ENCODE measurements at regions not wholly inside any gene's neighbourhood (a gene's known extent, or its start where the extent isn't known, plus 50 kb on each side); places are given as distances from the start of the nearest gene placed in this dataset.

DNA sequence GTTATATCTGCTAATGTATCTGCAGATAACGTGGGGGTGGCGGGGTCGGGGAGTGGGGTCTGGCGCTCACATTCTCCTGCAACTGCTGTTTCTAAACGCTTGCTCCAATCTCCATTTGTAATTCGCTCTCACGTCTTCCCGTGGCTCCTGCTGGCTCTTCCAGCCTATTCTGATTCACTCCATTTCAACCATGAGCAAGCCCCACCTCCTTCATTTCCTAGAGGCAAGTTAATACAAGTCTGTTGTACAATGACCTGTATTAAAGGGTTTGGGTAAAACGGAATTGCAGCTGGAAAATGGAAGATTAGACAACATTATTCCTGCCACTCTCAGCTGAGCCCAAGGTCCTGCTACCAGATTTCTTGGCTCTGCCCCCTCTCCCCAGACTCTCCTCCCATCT lies 132.3 kb downstream of the CSNK2A3 start:
- Mint-ChIP-seq H3K4me1 (peaks cover 18% of the 10 kb centered on the region), H3K9me3 (no peaks in the 10 kb centered on the region), H3K27ac (no peak overlapping the region), H3K27me3 (ENCODE audit: low read depth) (no peaks in the 10 kb centered on the region), H3K36me3 (no peaks in the 10 kb centered on the region), H3K4me3 (no peak overlapping the region)
- TF ChIP-seq CBFB (CRISPR knock-in tag; IDR thresholded peaks at IDR 0.05; ENCODE audit: low read depth) (no peak), GRHL2 (CRISPR knock-in tag; IDR thresholded peaks at IDR 0.05; ENCODE audit: insufficient replicate concordance, severe bottlenecking) (no peak), TCF7 (CRISPR knock-in tag; IDR thresholded peaks at IDR 0.05; ENCODE audit: low read depth) (no peak), JAZF1 (CRISPR knock-in tag; IDR thresholded peaks at IDR 0.05) (no peak), KAT7 (CRISPR knock-in tag; IDR thresholded peaks at IDR 0.05; ENCODE audit: borderline replicate concordance) (no peak), SP1 (CRISPR knock-in tag; conservative IDR thresholded peaks at IDR 0.05) (no peak), ZNF263 (CRISPR knock-in tag; IDR thresholded peaks at IDR 0.05; ENCODE audit: low read depth) (no peak), NR3C1 (CRISPR knock-in tag; conservative IDR thresholded peaks at IDR 0.05; ENCODE audit: low read depth) (no peak), ELF4 (CRISPR knock-in tag; IDR thresholded peaks at IDR 0.05; ENCODE audit: low read depth) (no peak), MXD4 (CRISPR knock-in tag; IDR thresholded peaks at IDR 0.05; ENCODE audit: borderline replicate concordance) (no peak), ATF1 (CRISPR knock-in tag; IDR thresholded peaks at IDR 0.05) (no peak)
- TF ChIP-seq, protein P1, sequence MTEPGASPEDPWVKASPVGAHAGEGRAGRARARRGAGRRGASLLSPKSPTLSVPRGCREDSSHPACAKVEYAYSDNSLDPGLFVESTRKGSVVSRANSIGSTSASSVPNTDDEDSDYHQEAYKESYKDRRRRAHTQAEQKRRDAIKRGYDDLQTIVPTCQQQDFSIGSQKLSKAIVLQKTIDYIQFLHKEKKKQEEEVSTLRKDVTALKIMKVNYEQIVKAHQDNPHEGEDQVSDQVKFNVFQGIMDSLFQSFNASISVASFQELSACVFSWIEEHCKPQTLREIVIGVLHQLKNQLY (CRISPR knock-in tag; IDR thresholded peaks at IDR 0.05) = no peak
- TF ChIP-seq, protein P2, sequence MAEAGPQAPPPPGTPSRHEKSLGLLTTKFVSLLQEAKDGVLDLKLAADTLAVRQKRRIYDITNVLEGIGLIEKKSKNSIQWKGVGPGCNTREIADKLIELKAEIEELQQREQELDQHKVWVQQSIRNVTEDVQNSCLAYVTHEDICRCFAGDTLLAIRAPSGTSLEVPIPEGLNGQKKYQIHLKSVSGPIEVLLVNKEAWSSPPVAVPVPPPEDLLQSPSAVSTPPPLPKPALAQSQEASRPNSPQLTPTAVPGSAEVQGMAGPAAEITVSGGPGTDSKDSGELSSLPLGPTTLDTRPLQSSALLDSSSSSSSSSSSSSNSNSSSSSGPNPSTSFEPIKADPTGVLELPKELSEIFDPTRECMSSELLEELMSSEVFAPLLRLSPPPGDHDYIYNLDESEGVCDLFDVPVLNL (CRISPR knock-in tag; IDR thresholded peaks at IDR 0.05; ENCODE audit: borderline replicate concordance, low read depth) = no peak
- TF ChIP-seq, protein P3, sequence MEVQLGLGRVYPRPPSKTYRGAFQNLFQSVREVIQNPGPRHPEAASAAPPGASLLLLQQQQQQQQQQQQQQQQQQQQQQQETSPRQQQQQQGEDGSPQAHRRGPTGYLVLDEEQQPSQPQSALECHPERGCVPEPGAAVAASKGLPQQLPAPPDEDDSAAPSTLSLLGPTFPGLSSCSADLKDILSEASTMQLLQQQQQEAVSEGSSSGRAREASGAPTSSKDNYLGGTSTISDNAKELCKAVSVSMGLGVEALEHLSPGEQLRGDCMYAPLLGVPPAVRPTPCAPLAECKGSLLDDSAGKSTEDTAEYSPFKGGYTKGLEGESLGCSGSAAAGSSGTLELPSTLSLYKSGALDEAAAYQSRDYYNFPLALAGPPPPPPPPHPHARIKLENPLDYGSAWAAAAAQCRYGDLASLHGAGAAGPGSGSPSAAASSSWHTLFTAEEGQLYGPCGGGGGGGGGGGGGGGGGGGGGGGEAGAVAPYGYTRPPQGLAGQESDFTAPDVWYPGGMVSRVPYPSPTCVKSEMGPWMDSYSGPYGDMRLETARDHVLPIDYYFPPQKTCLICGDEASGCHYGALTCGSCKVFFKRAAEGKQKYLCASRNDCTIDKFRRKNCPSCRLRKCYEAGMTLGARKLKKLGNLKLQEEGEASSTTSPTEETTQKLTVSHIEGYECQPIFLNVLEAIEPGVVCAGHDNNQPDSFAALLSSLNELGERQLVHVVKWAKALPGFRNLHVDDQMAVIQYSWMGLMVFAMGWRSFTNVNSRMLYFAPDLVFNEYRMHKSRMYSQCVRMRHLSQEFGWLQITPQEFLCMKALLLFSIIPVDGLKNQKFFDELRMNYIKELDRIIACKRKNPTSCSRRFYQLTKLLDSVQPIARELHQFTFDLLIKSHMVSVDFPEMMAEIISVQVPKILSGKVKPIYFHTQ (CRISPR knock-in tag; IDR thresholded peaks at IDR 0.05) = no peak
- TF ChIP-seq, protein P4, sequence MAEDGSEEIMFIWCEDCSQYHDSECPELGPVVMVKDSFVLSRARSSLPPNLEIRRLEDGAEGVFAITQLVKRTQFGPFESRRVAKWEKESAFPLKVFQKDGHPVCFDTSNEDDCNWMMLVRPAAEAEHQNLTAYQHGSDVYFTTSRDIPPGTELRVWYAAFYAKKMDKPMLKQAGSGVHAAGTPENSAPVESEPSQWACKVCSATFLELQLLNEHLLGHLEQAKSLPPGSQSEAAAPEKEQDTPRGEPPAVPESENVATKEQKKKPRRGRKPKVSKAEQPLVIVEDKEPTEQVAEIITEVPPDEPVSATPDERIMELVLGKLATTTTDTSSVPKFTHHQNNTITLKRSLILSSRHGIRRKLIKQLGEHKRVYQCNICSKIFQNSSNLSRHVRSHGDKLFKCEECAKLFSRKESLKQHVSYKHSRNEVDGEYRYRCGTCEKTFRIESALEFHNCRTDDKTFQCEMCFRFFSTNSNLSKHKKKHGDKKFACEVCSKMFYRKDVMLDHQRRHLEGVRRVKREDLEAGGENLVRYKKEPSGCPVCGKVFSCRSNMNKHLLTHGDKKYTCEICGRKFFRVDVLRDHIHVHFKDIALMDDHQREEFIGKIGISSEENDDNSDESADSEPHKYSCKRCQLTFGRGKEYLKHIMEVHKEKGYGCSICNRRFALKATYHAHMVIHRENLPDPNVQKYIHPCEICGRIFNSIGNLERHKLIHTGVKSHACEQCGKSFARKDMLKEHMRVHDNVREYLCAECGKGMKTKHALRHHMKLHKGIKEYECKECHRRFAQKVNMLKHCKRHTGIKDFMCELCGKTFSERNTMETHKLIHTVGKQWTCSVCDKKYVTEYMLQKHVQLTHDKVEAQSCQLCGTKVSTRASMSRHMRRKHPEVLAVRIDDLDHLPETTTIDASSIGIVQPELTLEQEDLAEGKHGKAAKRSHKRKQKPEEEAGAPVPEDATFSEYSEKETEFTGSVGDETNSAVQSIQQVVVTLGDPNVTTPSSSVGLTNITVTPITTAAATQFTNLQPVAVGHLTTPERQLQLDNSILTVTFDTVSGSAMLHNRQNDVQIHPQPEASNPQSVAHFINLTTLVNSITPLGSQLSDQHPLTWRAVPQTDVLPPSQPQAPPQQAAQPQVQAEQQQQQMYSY (CRISPR knock-in tag; IDR thresholded peaks at IDR 0.05) = no peak
- TF ChIP-seq, protein P5, sequence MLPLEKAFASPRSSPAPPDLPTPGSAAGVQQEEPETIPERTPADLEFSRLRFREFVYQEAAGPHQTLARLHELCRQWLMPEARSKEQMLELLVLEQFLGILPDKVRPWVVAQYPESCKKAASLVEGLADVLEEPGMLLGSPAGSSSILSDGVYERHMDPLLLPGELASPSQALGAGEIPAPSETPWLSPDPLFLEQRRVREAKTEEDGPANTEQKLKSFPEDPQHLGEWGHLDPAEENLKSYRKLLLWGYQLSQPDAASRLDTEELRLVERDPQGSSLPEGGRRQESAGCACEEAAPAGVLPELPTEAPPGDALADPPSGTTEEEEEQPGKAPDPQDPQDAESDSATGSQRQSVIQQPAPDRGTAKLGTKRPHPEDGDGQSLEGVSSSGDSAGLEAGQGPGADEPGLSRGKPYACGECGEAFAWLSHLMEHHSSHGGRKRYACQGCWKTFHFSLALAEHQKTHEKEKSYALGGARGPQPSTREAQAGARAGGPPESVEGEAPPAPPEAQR (CRISPR knock-in tag; IDR thresholded peaks at IDR 0.05) = no peak
- TF ChIP-seq, protein P6, sequence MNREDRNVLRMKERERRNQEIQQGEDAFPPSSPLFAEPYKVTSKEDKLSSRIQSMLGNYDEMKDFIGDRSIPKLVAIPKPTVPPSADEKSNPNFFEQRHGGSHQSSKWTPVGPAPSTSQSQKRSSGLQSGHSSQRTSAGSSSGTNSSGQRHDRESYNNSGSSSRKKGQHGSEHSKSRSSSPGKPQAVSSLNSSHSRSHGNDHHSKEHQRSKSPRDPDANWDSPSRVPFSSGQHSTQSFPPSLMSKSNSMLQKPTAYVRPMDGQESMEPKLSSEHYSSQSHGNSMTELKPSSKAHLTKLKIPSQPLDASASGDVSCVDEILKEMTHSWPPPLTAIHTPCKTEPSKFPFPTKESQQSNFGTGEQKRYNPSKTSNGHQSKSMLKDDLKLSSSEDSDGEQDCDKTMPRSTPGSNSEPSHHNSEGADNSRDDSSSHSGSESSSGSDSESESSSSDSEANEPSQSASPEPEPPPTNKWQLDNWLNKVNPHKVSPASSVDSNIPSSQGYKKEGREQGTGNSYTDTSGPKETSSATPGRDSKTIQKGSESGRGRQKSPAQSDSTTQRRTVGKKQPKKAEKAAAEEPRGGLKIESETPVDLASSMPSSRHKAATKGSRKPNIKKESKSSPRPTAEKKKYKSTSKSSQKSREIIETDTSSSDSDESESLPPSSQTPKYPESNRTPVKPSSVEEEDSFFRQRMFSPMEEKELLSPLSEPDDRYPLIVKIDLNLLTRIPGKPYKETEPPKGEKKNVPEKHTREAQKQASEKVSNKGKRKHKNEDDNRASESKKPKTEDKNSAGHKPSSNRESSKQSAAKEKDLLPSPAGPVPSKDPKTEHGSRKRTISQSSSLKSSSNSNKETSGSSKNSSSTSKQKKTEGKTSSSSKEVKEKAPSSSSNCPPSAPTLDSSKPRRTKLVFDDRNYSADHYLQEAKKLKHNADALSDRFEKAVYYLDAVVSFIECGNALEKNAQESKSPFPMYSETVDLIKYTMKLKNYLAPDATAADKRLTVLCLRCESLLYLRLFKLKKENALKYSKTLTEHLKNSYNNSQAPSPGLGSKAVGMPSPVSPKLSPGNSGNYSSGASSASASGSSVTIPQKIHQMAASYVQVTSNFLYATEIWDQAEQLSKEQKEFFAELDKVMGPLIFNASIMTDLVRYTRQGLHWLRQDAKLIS (CRISPR knock-in tag; IDR thresholded peaks at IDR 0.05; ENCODE audit: borderline replicate concordance) = no peak
- TF ChIP-seq, protein P7, sequence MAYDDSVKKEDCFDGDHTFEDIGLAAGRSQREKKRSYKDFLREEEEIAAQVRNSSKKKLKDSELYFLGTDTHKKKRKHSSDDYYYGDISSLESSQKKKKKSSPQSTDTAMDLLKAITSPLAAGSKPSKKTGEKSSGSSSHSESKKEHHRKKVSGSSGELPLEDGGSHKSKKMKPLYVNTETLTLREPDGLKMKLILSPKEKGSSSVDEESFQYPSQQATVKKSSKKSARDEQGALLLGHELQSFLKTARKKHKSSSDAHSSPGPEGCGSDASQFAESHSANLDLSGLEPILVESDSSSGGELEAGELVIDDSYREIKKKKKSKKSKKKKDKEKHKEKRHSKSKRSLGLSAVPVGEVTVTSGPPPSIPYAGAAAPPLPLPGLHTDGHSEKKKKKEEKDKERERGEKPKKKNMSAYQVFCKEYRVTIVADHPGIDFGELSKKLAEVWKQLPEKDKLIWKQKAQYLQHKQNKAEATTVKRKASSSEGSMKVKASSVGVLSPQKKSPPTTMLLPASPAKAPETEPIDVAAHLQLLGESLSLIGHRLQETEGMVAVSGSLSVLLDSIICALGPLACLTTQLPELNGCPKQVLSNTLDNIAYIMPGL (CRISPR knock-in tag; IDR thresholded peaks at IDR 0.05) = no peak
- no peak for ATAC-seq
- ChIA-PET CTCF (no interaction called here), POLR2A (no interaction called here)
- DNase-seq (ENCODE audit: low spot score) = no peak
